ENCODE measurements at regions not wholly inside any gene's neighbourhood (a gene's known extent, or its start where the extent isn't known, plus 50 kb on each side); places are given as distances from the start of the nearest gene placed in this dataset.
"Not testable (repeated sequence)": the region's sequence is repeated elsewhere in the genome, so short reads cannot be mapped to it uniquely, and the experiment has no call there.

DNA sequence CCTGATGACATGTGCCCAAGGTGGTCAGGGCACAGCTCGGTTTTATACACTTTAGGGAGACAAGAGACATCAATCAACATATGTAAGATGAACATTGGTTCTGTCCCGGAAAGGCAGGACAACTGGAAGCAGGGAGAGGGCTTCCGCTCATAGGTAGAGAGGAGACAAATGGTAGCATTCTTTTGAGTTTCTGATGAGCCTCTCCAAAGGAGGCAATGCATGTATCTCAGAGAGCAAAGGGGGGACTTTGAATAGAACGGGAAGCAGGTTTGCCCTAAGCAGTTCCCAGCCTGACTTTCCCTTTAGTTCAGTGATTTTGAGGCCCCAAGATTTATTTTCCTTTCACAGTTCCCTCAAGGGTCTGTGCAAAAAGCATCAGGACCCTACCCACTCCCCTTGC is 172.4 kb upstream of the TNRC6C start:
- DNase-seq, result no peak

- DNase-seq, result no peak
Observed at GRCh38 chr17:77786740-77787505, 171.6 kb upstream of the TNRC6C start.

DNA sequence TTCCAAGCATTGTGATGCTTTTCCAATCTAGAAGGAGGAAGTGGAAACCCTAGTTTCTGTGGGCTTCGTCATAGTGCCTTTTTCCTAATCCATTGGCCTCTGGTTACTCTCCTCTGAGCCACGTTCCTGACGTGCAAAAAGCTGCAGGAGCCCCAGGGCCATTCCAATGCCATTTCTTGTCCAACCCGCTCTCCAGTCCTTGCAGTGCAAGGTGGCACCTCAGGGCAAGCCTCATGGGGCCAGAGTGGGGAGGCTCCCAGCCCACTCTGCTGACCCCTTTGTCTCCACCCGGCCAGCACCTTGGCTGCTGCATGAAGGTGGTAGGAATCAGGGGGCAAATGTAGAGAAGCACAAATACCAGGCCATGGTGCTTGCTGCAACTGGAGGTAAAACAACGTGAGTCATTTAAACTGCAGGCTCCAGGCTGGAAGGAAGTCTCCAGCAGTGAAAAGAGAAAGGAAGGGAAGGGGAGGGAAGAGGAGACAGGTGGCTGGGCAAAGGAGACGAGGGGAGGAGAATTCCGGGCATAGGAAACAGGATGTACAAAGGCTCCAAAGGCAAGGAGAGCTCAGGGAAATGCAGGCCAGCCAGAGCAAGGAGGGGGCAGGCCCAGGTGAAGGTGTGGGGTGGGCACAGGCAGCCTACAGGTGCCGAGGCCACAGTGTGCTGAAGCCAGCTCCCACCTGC is 168.2 kb upstream of the TNRC6C start:
- DNase-seq, result no peak

DNA sequence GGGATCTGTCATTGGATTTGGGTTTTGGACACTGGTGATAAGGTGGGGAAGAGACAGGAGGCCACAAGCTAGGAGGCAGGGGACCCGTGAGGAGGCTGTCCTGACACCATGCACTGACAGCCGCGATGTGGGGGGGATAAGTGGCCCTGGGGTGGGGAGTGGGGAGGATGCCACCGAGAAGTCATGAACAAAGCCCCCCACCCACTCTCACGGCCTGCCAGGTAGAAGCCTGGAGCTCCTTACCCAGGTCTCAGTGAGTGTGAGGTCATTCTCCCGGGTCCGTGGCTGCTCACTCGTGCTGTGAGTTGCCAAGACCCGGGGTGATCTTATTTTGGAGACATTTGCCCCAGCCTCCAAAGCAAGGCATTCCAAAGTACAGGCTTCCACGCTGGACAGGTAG is 165.9 kb upstream of the TNRC6C start:
- DNase-seq, result no peak

- DNase-seq, result no peak
Observed at GRCh38 chr17:77793146-77793970, 165.1 kb upstream of the TNRC6C start.

DNA sequence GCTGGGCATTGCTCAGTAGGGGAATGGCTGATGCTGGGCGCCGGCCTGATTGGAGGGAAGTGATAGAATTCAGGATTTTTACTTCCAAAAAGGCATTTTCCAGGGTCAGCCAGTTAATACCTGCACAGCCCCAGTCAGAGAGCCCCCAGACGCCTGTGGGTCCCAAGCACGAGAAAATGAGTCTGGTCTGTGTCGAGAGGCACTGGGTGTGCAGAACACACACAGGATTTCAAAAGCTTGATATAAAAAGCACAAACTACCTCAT is 164.6 kb upstream of the TNRC6C start:
- DNase-seq, result no peak

DNA sequence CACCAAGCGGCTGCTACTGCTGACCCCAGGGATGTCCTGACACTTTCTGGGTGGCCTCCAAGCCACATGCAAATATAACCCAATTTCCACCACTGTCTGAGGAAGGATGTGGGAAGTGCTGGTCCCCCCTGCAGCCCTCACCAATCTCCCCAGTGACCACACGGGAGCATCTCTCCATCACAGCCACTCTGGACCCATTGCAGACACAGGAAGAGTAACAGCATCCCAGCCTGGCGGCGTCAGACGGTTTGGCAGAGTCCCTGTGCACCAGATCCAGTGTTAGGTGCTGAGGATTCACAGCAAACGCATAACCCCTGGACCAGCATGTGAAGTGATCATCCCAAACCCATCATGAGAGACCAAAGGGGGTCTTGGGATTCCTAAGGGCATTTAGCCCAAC is 163.7 kb upstream of the TNRC6C start:
- DNase-seq, result no peak

- DNase-seq, result no peak
Observed at GRCh38 chr17:77795685-77796084, 162.8 kb upstream of the TNRC6C start.

GRCh38 chr17:77796176-77796860 is 162.2 kb upstream of the TNRC6C start:
- no peak for DNase-seq

GRCh38 chr17:77798031-77798430 is 160.5 kb upstream of the TNRC6C start:
- DNase-seq, result no peak

DNA sequence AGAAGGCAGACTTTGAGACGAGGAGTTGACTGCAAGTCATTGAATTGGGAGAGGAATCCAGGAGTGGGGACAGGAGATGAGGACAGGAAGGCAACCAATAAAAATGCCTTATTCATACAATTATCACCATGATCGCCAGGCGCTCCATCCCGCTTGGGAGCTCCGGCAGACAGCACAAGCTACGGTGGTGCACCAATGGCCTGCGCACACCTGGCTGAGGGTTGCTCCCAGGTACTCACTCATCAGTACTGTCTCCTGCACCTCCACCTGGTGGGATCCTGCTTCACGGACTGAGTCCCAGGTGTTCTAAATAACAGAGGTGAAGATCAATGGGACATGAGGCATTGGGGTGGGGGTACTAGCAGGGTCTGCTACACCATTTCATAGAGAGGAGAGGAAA is 160.0 kb upstream of the TNRC6C start:
- DNase-seq, result no peak

DNA sequence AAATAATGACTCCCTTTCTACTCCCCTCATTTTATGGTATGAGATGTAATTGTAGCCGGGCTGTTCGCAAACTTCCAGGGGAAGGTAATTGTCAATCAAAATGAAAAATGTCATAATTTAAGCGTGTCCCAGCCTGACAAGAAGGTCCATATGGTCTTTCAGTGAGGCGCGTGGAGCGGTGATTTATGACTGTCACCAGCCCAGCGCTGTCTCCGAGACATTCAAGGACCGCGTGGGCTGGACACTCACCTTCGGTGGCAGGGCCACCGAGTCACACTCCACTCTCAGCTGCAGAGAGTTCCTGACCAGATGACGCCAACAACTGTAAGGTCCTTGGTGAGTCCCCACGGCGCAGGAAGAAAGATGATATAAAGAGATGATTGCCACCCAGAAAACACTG is 157.7 kb upstream of the TNRC6C start:
- DNase-seq, result no peak

GRCh38 chr17:77801545-77802332 is 156.8 kb upstream of the TNRC6C start:
- DNase-seq, result no peak

- no peak for DNase-seq
Observed at GRCh38 chr17:77802333-77802615, 156.2 kb upstream of the TNRC6C start.

GRCh38 chr17:77802811-77803220 is 155.7 kb upstream of the TNRC6C start:
- DNase-seq, result no peak

- DNase-seq, result no peak
Observed at GRCh38 chr17:77803726-77804125, 154.8 kb upstream of the TNRC6C start.

GRCh38 chr17:77804796-77805426 is 153.6 kb upstream of the TNRC6C start:
- no peak for DNase-seq

DNA sequence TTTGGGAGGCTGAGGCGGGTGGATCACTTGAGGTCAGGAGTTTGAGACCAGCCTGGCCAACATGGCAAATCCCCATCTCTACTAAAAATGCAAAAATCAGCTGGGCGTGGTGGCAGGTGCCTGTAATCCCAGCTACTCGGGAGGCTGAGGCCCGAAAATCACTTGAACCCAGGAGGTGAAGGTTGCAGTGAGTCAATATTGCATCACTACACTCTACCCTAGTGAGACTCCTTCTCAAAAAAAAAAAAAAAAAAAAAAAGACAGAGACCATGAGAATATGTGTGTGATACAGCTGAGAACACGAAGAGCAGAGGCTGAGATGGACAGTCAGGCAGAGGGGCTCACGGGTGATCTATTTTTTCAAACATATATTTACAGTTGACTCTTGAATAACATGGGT is 152.5 kb upstream of the TNRC6C start:
- not testable (repeated sequence) for DNase-seq

DNA sequence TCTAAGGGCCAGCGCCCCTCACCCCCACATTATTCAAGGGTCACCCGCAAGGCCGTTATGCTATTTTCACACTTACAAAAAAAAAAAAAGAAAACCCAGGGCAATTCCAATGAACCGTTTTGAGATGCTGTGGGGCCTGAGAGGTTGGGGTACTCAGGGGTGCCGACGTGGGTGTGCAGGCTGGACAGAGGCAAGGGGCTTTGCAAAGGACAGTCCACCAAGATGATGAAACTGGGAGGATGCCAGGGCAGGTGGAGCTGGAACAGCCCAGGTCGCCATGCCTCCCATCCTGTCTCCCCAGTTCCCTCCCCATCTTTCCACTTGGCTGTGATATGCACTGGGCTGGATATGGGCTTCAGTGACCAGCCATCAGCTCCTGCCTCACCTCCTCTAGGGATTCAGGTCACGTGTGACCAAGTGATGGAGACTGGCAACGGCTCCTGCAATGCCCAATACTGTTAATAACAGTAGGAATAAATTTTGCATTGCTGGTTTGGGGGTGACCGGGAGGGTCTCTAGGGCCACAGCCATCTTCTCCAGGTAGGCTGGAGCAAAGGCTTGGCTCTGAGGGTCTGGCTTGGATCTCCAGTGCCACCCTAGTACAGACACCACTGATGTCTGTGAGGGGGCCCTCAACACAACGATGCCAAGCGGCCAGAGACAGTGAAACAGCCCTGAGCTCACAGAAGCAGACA is 151.3 kb upstream of the TNRC6C start:
- no peak for DNase-seq

DNA sequence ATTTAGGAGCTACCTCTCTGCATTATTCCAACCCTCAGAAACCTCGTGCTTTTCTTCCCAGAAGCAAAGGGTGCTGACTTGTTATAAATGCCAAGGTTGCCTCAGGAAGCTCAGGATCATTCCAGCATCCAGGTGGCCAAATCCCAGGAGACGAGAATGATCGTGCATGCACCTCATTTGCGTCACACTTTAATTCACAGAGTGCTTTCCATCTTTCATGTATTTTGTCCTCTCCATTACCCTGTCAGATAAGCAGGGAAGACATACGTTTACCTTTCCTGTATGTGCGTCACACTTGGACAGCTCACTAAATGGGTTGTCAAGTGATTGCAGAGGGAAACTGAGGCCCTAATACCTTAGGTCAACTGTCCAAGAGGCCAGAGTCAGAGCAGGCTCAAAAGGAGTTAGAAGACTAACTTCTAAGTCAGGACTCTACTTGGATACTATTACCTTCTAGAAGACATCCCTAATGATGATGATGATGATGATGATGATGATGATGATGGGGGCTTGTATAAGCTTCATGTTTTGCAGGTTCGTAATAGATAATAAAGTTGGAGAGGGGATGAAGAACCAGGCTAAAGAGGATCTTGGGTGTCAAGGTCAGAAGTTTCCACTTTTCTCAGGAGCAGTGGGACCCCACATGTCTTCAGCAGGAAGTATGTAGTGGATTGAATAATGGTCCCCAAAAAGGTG is 150.6 kb upstream of the TNRC6C start:
- no peak for DNase-seq
